HG02884 (cell line): ENCODE measurements at regions not wholly inside any gene's neighbourhood (a gene's known extent, or its start where the extent isn't known, plus 50 kb on each side); places are given as distances from the start of the nearest gene placed in this dataset.

Source experiments
- ATAC-seq: cut with Tn5 transposase; IDR thresholded peaks from one replicate; pipeline ENCODE4 v1.9.1; 2021; ENCODE audit warnings: mild to moderate bottlenecking, moderate library complexity; ENCODE audit not compliant: unreplicated experiment

GRCh38 chr5:173383711-173384110, 55.5 kb upstream of the STC2 start:
- no peak for ATAC-seq

GRCh38 chr5:173378727-173379126, 50.5 kb upstream of the STC2 start:
- no peak for ATAC-seq
